Endothelial cell of umbilical vein (primary cell): ENCODE measurements at regions not wholly inside any gene's neighbourhood (a gene's known extent, or its start where the extent isn't known, plus 50 kb on each side); places are given as distances from the start of the nearest gene placed in this dataset.

Source experiments
- BruUV-seq: library from RNA; stranded (reverse); fragments of 400-500 nt; replicated peaks from 2 replicates; lab custom pipeline; 2021; lab: Mats Ljungman, UMichigan
- CTCF ChIA-PET: fragments of 300-600, 350-600 bp; sonication (Branson Sonifier 250); formaldehyde crosslinking; loops from one replicate; lab custom pipeline; 2021; ENCODE audit warnings: antibody characterized with exemption, inconsistent platforms; lab: Charles Lee
- POLR2A ChIA-PET: fragments of 300-600, 350-600 bp; sonication (Branson Sonifier 250); formaldehyde crosslinking; loops from one replicate; lab custom pipeline; 2021; ENCODE audit warnings: antibody characterized with exemption, inconsistent platforms; lab: Charles Lee
- DNase-seq: peaks from one replicate; pipeline ENCODE4 v3.0.0-alpha.2; 2011; ENCODE audit warnings: low read depth, low spot score
- FAIRE-seq: peaks from 2 replicates; lab custom pipeline; 2011; peaks lifted over from hg19 to GRCh38; lab: Jason Lieb, UNC
- H2AFZ ChIP-seq: 2 replicates; pipeline ENCODE4 v1.6.0; 2012; ENCODE audit warnings: low read depth, low read length, control low read depth, inconsistent platforms
- H3K27ac ChIP-seq: 2 replicates; pipeline ENCODE4 v1.5.1; 2011; ENCODE audit warnings: low read depth, mild to moderate bottlenecking, control low read depth, low read length, moderate library complexity; ENCODE audit not compliant: insufficient read depth
- H3K27me3 ChIP-seq, 2 experiments: 2 replicates each; pipeline versions ENCODE4 v1.6.0 to v1.6.1; 2011; ENCODE audit warnings: low read length in 2 of 2, mixed read lengths in 1 of 2; ENCODE audit not compliant: control insufficient read depth in 2 of 2, insufficient read depth in 2 of 2
- H3K36me3 ChIP-seq, 2 experiments: 2 replicates in 1 of 2; 3 replicates in 1 of 2; pipeline ENCODE4 v1.5.1; 2011; ENCODE audit warnings: low read length in 2 of 2, mild to moderate bottlenecking in 1 of 2, moderate library complexity in 1 of 2; ENCODE audit not compliant: control insufficient read depth in 2 of 2, insufficient read depth in 2 of 2; ENCODE audit errors: extremely low read depth in 1 of 2
- H3K4me1 ChIP-seq: 3 replicates; pipeline ENCODE4 v1.5.1; 2011; ENCODE audit warnings: mild to moderate bottlenecking, low read length; ENCODE audit not compliant: control insufficient read depth, insufficient read depth; ENCODE audit errors: extremely low read depth
- H3K4me2 ChIP-seq: 2 replicates; pipeline ENCODE4 v1.6.1; 2011; ENCODE audit warnings: low read length, control low read depth, mixed read lengths; ENCODE audit not compliant: insufficient read depth
- H3K4me3 ChIP-seq, 3 experiments: fragments of 200-600 bp in 1 of 3; sonication (generic), shearing (Covaris generic) in 1 of 3; replicated peaks in 1 of 3; 2 replicates each; pipeline ENCODE4 v1.5.1; 2011 to 2016; ENCODE audit warnings: control low read depth in 3 of 3, low read length in 3 of 3, mild to moderate bottlenecking in 2 of 3, inconsistent platforms in 1 of 3, low read depth in 1 of 3, moderate library complexity in 1 of 3; ENCODE audit not compliant: insufficient read depth in 1 of 3
- H3K79me2 ChIP-seq: 2 replicates; pipeline ENCODE4 v1.6.0; 2012; ENCODE audit warnings: low read length, inconsistent platforms; ENCODE audit not compliant: control insufficient read depth, insufficient read depth
- H3K9ac ChIP-seq: replicated peaks from 2 replicates; pipeline ENCODE3; 2011; ENCODE audit warnings: low read length, control low read depth; ENCODE audit not compliant: insufficient read depth; ENCODE audit errors: extremely low read depth
- H3K9me1 ChIP-seq: replicated peaks from 3 replicates; pipeline ENCODE4 v1.6.0; 2011; ENCODE audit warnings: mild to moderate bottlenecking, low read length; ENCODE audit not compliant: control insufficient read depth, insufficient read depth; ENCODE audit errors: extremely low read depth
- H3K9me3 ChIP-seq: replicated peaks from 2 replicates; pipeline ENCODE4 v1.5.1; 2012; ENCODE audit warnings: low read length, inconsistent platforms; ENCODE audit not compliant: control insufficient read depth, insufficient read depth
- H4K20me1 ChIP-seq: replicated peaks from 2 replicates; pipeline ENCODE3; 2011; ENCODE audit warnings: mild to moderate bottlenecking, low read length; ENCODE audit not compliant: control insufficient read depth, insufficient read depth; ENCODE audit errors: extremely low read depth
- CTCF ChIP-seq, 2 donors: IDR thresholded peaks; 1 replicate in 1 of 2; 2 replicates in 1 of 2; pipeline ENCODE4 v1.5.1; 2011; ENCODE audit warnings: low read length in 2 of 2, mild to moderate bottlenecking in 2 of 2, moderate library complexity in 2 of 2, control low read depth in 1 of 2, inconsistent platforms in 1 of 2, low read depth in 1 of 2; ENCODE audit not compliant: insufficient read depth in 1 of 2; ENCODE audit errors: extremely low read depth in 1 of 2
- EZH2 ChIP-seq: IDR thresholded peaks from 2 replicates; pipeline ENCODE4 v1.6.1; 2012; ENCODE audit warnings: borderline replicate concordance, low read depth, mild to moderate bottlenecking, moderate library complexity, low read length, inconsistent platforms; ENCODE audit not compliant: severe bottlenecking
- FOS ChIP-seq: IDR thresholded peaks from 2 replicates; pipeline ENCODE4 v1.6.1; 2011; ENCODE audit warnings: mild to moderate bottlenecking, low read length, moderate library complexity, borderline replicate concordance; ENCODE audit not compliant: insufficient read depth
- GATA2 ChIP-seq: IDR thresholded peaks from 2 replicates; pipeline ENCODE4 v1.7.0; 2011; ENCODE audit warnings: low read depth, mild to moderate bottlenecking, moderate library complexity, mixed read lengths, low read length; ENCODE audit not compliant: insufficient read length, insufficient read depth
- JUN ChIP-seq: IDR thresholded peaks from 2 replicates; pipeline ENCODE4 v1.6.1; 2011; ENCODE audit warnings: borderline replicate concordance, low read depth; ENCODE audit not compliant: insufficient read length, insufficient read depth
- MAX ChIP-seq: IDR thresholded peaks from 2 replicates; pipeline ENCODE4 v1.6.1; 2011; ENCODE audit not compliant: insufficient read depth, insufficient read length
- MYC ChIP-seq: IDR thresholded peaks from one replicate; pipeline ENCODE4 v1.6.1; 2011; ENCODE audit warnings: mild to moderate bottlenecking, low read depth, low read length
- POLR2A ChIP-seq: IDR thresholded peaks from 2 replicates; pipeline ENCODE4 v1.6.1; 2012; ENCODE audit warnings: low read depth, mild to moderate bottlenecking, control low read depth, low read length
- POLR2AphosphoS5 ChIP-seq: IDR thresholded peaks from 2 replicates; pipeline ENCODE4 v1.6.1; 2012; ENCODE audit warnings: low read depth, mild to moderate bottlenecking, control low read depth, low read length, moderate library complexity; ENCODE audit not compliant: insufficient read depth
- dilution Hi-C: fragments of 300-500 bp; cut with MboI; formaldehyde crosslinking; loops from one replicate; pipeline ENCODE4 v1.15.0; 2019; ENCODE audit warnings: low sequenced_read_pairs; ENCODE audit not compliant: extremely low pct_ligation_motif_present
- intact Hi-C: fragments of 100-400 bp; cut with micrococcal nuclease; formaldehyde crosslinking; loops from one replicate; pipeline ENCODE4 v1.10.0; 2022

GRCh38 chr2:145415151-145415550 lies 895.2 kb upstream of the ZEB2 start:
- Histone ChIP-seq H3K4me2 (no peak overlapping the region), H3K27ac (no peak overlapping the region), H3K9me1 (no peaks in the 10 kb centered on the region), H3K27me3 (no peaks in the 10 kb centered on the region), H4K20me1 (no peaks in the 10 kb centered on the region), H3K4me1 (no peaks in the 10 kb centered on the region), H2AFZ (no peak overlapping the region), H3K9ac (no peak overlapping the region), H3K36me3 (no peaks in the 10 kb centered on the region), H3K9me3 (no peaks in the 10 kb centered on the region), H3K79me2 (no peaks in the 10 kb centered on the region), H3K4me3 (no peak overlapping the region)
- POLR2A ChIA-PET = no interaction called here
- no peak for DNase-seq
- no peak for FAIRE-seq
- CTCF ChIA-PET = no interaction called here
- TF ChIP-seq MYC = no peak
- TF ChIP-seq MAX = no peak
- no peak for TF ChIP-seq CTCF (IDR thresholded peaks at IDR 0.05; ENCODE audit: extremely low read depth in 1 of 2, insufficient read depth in 1 of 2, low read depth in 1 of 2, low read length in 2 of 2)
- no peak for TF ChIP-seq JUN
- no peak for TF ChIP-seq POLR2AphosphoS5
- TF ChIP-seq EZH2 = no peak
- TF ChIP-seq FOS = no peak
- no peak for TF ChIP-seq POLR2A
- TF ChIP-seq GATA2 = no peak
- dilution Hi-C loops = no loop called here
- no TSS peak for BruUV-seq
- intact Hi-C loops = no loop called here
